Choroid plexus epithelial cell (primary cell): ENCODE measurements at regions not wholly inside any gene's neighbourhood (a gene's known extent, or its start where the extent isn't known, plus 50 kb on each side); places are given as distances from the start of the nearest gene placed in this dataset.
A peak's percentile ranks its signal among the peaks of the same experiment; 100 is the strongest.

Source experiments
- DNase-seq: peaks from one replicate; pipeline ENCODE4 v3.0.0-alpha.2; 2010; ENCODE audit warnings: low read depth
- H3K4me3 ChIP-seq: 2 replicates; pipeline ENCODE4 v1.5.1; 2011; ENCODE audit warnings: low read depth, mild to moderate bottlenecking, control low read depth, low read length, moderate library complexity
- CTCF ChIP-seq: conservative IDR thresholded peaks from 2 replicates; pipeline ENCODE4 v1.5.1; 2011; ENCODE audit warnings: low read depth, mild to moderate bottlenecking, control low read depth, inconsistent platforms, low read length, moderate library complexity

DNA sequence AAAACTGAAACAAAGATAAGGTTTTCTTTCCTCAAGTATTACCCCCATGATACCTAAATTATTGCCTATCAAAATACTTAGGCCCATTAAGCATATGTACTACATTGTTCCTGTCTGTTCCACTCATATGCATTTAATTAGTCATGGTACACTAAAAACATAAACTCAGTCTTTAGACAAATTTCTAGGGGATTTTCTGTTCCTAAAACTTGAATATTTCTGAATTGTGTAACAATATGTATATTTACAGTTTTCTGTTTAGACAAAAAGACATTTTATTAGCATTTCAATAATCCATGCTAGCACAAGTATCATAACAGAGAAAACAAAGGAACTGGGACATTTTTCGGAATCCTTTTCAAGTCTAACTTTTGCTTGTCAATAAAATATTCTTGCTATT is 234.2 kb downstream of the CRPPA start:
- H3K4me3 ChIP-seq = no peak overlapping the region
- no peak for TF ChIP-seq CTCF
- no peak for DNase-seq

DNA sequence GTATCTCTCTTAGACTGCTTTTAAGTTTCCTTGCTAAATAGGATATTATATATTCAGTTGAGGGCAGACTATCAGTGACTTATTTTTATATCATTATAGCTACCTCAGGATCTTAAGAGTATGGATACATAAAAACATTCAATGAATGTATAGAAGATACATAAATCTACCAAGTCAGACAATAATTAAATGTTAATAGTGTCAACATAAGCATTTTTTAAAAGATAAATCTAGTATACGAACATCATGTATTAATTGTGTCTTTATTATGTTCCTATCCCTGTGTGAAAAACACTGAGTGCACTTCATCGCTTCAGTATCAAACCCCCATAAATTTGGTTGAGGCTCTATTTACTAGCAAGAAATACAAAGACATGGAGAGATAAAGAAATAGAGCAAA is 242.8 kb downstream of the CRPPA start:
- no peak for TF ChIP-seq CTCF
- H3K4me3 ChIP-seq = no peak overlapping the region
- DNase-seq = no peak

- TF ChIP-seq CTCF = no peak
Observed at GRCh38 chr7:16178092-16178491, 243.2 kb downstream of the CRPPA start.

GRCh38 chr7:16174253-16174652 is 247.1 kb downstream of the CRPPA start:
- H3K4me3 ChIP-seq = no peak overlapping the region
- no peak for DNase-seq
- no peak for TF ChIP-seq CTCF

More at GRCh38 chr7:16178092-16178491, 243.2 kb downstream of the CRPPA start:
- DNase-seq = no peak
- H3K4me3 ChIP-seq = no peak overlapping the region

DNA sequence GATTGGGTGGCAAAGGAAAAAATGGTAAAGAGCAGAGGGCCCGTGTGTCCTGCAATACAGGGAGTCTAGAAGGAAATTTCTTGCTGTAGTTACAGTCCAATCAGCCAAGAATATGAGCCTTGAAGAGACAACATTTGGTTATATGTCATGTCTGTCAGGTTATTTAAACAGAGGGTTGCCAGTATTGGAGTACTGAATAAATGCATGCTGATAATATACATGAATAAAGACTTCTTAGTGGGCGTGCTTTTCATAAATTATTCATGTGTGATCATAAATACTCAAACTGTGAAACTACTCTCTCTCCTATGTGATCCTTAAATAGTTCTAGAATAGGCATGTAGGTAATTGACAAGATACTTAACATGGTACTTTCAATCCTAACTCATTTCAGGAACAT is 249.0 kb downstream of the CRPPA start:
- TF ChIP-seq CTCF = no peak
- H3K4me3 ChIP-seq = no peak overlapping the region
- no peak for DNase-seq

- no peak overlapping the region for H3K4me3 ChIP-seq
- no peak for TF ChIP-seq CTCF
- peak; percentile 31 for DNase-seq
Observed at GRCh38 chr7:16171928-16172327, 249.4 kb downstream of the CRPPA start.

- no peak overlapping the region for H3K4me3 ChIP-seq
- no peak for TF ChIP-seq CTCF
- DNase-seq = no peak
Observed at GRCh38 chr7:16170671-16171070, 250.7 kb downstream of the CRPPA start.
